SU-DHL-6 (cell line): ENCODE measurements at regions not wholly inside any gene's neighbourhood (a gene's known extent, or its start where the extent isn't known, plus 50 kb on each side); places are given as distances from the start of the nearest gene placed in this dataset.

Source experiments
- H2AFZ ChIP-seq: fragments of 200-600 bp; sonication (generic); 2 replicates; pipeline ENCODE4 v1.6.1; 2014; ENCODE audit warnings: low read depth, mild to moderate bottlenecking, moderate library complexity, mixed read lengths, antibody characterized with exemption, low read length; ENCODE audit not compliant: severe bottlenecking
- H3F3A ChIP-seq: fragments of 200-600 bp; shearing (Covaris generic); 2 replicates; pipeline ENCODE4 v1.6.0; 2016; ENCODE audit warnings: antibody characterized with exemption, mild to moderate bottlenecking; ENCODE audit not compliant: insufficient read depth
- H3K27ac ChIP-seq: fragments of 200-600 bp; sonication (generic); 2 replicates; pipeline ENCODE4 v1.5.1; 2016; ENCODE audit warnings: low read depth, mild to moderate bottlenecking, low read length, moderate library complexity, mixed read lengths
- H3K27me3 ChIP-seq: fragments of 200-600 bp; sonication (generic), shearing (Covaris generic); 2 replicates; pipeline ENCODE4 v1.6.0; 2014; ENCODE audit warnings: mild to moderate bottlenecking, low read length
- H3K36me3 ChIP-seq: fragments of 200-600 bp; sonication (generic); 2 replicates; pipeline ENCODE4 v1.6.1; 2014; ENCODE audit warnings: mild to moderate bottlenecking, low read length, mixed read lengths
- H3K4me2 ChIP-seq: fragments of 300-600, 200-600 bp; shearing (Covaris generic), sonication (generic); 2 replicates; pipeline ENCODE4 v1.6.0; 2014; ENCODE audit warnings: low read length, low read depth, mild to moderate bottlenecking; ENCODE audit not compliant: poor library complexity, severe bottlenecking
- H3K4me3 ChIP-seq: fragments of 200-600 bp; sonication (generic); 2 replicates; pipeline ENCODE4 v1.5.1; 2014; ENCODE audit warnings: antibody characterized with exemption, low read length, mild to moderate bottlenecking, mixed read lengths; ENCODE audit not compliant: insufficient read depth, poor library complexity, severe bottlenecking
- H3K79me2 ChIP-seq: fragments of 200-600 bp; sonication (generic); 2 replicates; pipeline ENCODE4 v1.6.1; 2014; ENCODE audit warnings: mild to moderate bottlenecking, low read length, moderate library complexity; ENCODE audit not compliant: insufficient read depth
- H3K9ac ChIP-seq: fragments of 200-600 bp; sonication (generic); 2 replicates; pipeline ENCODE4 v1.7.0; 2014; ENCODE audit warnings: mild to moderate bottlenecking, low read length
- H3K9me2 ChIP-seq: fragments of 200-600 bp; sonication (generic); replicated peaks from 2 replicates; pipeline ENCODE4 v1.6.1; 2014; ENCODE audit warnings: low read length; ENCODE audit not compliant: insufficient read depth
- H3K9me3 ChIP-seq: fragments of 200-600 bp; sonication (generic); 2 replicates; pipeline ENCODE4 v1.6.1; 2014; ENCODE audit warnings: low read length, mixed read lengths; ENCODE audit not compliant: insufficient read depth
- H4K20me1 ChIP-seq: fragments of 200-600 bp; sonication (generic); 2 replicates; pipeline ENCODE4 v1.6.1; 2014; ENCODE audit warnings: low read depth, mild to moderate bottlenecking, antibody characterized with exemption, low read length, moderate library complexity, mixed read lengths
- CTCF ChIP-seq: fragments of 200-600 bp; sonication (generic); IDR thresholded peaks from one replicate; pipeline ENCODE4 v1.5.1; 2017; ENCODE audit warnings: antibody characterized with exemption, mild to moderate bottlenecking, low read length, moderate library complexity; ENCODE audit not compliant: insufficient read depth, poor library complexity, severe bottlenecking
- EZH2phosphoT487 ChIP-seq: fragments of 200-600 bp; sonication (generic), shearing (Covaris generic); conservative IDR thresholded peaks from 2 replicates; pipeline ENCODE4 v1.6.1; 2018; ENCODE audit warnings: mild to moderate bottlenecking, antibody characterized with exemption, low read length, moderate library complexity, mixed read lengths

- no peak overlapping the region for H2AFZ ChIP-seq
These were observed 229.1 kb downstream of the NFKBIZ start for GRCh38 chr3:102078401-102078800.

GRCh38 chr3:102078854-102079808 is 229.8 kb downstream of the NFKBIZ start:
- no peak overlapping the region for H3K4me2 ChIP-seq
- no peaks in the 10 kb centered on the region for H3K36me3 ChIP-seq
- H4K20me1 ChIP-seq: no peaks in the 10 kb centered on the region
- no peak overlapping the region for H3K4me3 ChIP-seq
- H3K9me3 ChIP-seq: no peaks in the 10 kb centered on the region
- H3K9me2 ChIP-seq: no peaks in the 10 kb centered on the region
- H3K27ac ChIP-seq: no peak overlapping the region
- H3K9ac ChIP-seq: no peak overlapping the region
- no peaks in the 10 kb centered on the region for H3F3A ChIP-seq
- peak overlapping the region; percentile 52 for H2AFZ ChIP-seq
- no peaks in the 10 kb centered on the region for H3K79me2 ChIP-seq
- no peak for TF ChIP-seq CTCF
- TF ChIP-seq EZH2phosphoT487: no peak
- H3K27me3 ChIP-seq: no peaks in the 10 kb centered on the region

More at GRCh38 chr3:102078401-102078800, 229.1 kb downstream of the NFKBIZ start:
- TF ChIP-seq EZH2phosphoT487 (no peak), CTCF (no peak)
- Histone ChIP-seq H3K9me2 (no peaks in the 10 kb centered on the region), H3K36me3 (no peaks in the 10 kb centered on the region), H3K4me2 (no peak overlapping the region), H3K9ac (no peak overlapping the region), H3K9me3 (no peaks in the 10 kb centered on the region), H3K79me2 (no peaks in the 10 kb centered on the region), H4K20me1 (no peaks in the 10 kb centered on the region), H3K4me3 (no peak overlapping the region), H3K27ac (no peak overlapping the region), H3F3A (no peaks in the 10 kb centered on the region), H3K27me3 (no peaks in the 10 kb centered on the region)

GRCh38 chr3:102079809-102080197 is 230.5 kb downstream of the NFKBIZ start:
- Histone ChIP-seq H3K27ac (no peak overlapping the region), H3K27me3 (no peaks in the 10 kb centered on the region), H3K9me2 (no peaks in the 10 kb centered on the region), H4K20me1 (no peaks in the 10 kb centered on the region), H3K4me2 (no peak overlapping the region), H3K9ac (no peak overlapping the region), H3K79me2 (no peaks in the 10 kb centered on the region), H3K9me3 (no peaks in the 10 kb centered on the region), H3K4me3 (no peak overlapping the region), H3K36me3 (no peaks in the 10 kb centered on the region), H2AFZ (peak overlapping the region; percentile 52), H3F3A (no peaks in the 10 kb centered on the region)
- TF ChIP-seq EZH2phosphoT487 (no peak), CTCF (no peak)
